ENCODE measurements at regions not wholly inside any gene's neighbourhood (a gene's known extent, or its start where the extent isn't known, plus 50 kb on each side); places are given as distances from the start of the nearest gene placed in this dataset.

- TF ChIP-seq POU2F2 (IDR thresholded peaks at IDR 0.05; ENCODE audit: low read depth, low read length) (no peak), POLR2A (IDR thresholded peaks at IDR 0.05; ENCODE audit: low read depth, low read length) (no peak), POLR2AphosphoS5 (IDR thresholded peaks at IDR 0.05; ENCODE audit: low read depth, low read length) (no peak), TAF1 (IDR thresholded peaks at IDR 0.05; ENCODE audit: low read depth, low read length) (no peak)
Measured at GRCh38 chr15:38674448-38674847, 109.8 kb upstream of the RASGRP1 start.
